GM13976 (cell line): ENCODE measurements at regions not wholly inside any gene's neighbourhood (a gene's known extent, or its start where the extent isn't known, plus 50 kb on each side); places are given as distances from the start of the nearest gene placed in this dataset.

Experiments
- DNase-seq: peaks from one replicate; pipeline ENCODE4 v3.0.0; 2012; ENCODE audit warnings: low spot score
- in situ Hi-C: fragments of 300-500 bp; cut with MboI; formaldehyde crosslinking; loops from one replicate; pipeline ENCODE4 v1.12.0; 2022; ENCODE audit warnings: low sequenced_read_pairs, mixed read lengths, inconsistent platforms; ENCODE audit not compliant: unreplicated experiment
- TF ChIP-seq, protein P1 (sequence below): IDR thresholded peaks from 2 replicates; pipeline ENCODE4 v1.5.1; 2012; ENCODE audit warnings: borderline replicate concordance, mild to moderate bottlenecking; ENCODE audit not compliant: insufficient read depth; ENCODE audit errors: extremely low read depth, missing control alignments, control extremely low read depth

GRCh38 chr6:104633125-104633524, 226.6 kb downstream of the HACE1 start:
- no peak for DNase-seq
- TF ChIP-seq, protein P1, sequence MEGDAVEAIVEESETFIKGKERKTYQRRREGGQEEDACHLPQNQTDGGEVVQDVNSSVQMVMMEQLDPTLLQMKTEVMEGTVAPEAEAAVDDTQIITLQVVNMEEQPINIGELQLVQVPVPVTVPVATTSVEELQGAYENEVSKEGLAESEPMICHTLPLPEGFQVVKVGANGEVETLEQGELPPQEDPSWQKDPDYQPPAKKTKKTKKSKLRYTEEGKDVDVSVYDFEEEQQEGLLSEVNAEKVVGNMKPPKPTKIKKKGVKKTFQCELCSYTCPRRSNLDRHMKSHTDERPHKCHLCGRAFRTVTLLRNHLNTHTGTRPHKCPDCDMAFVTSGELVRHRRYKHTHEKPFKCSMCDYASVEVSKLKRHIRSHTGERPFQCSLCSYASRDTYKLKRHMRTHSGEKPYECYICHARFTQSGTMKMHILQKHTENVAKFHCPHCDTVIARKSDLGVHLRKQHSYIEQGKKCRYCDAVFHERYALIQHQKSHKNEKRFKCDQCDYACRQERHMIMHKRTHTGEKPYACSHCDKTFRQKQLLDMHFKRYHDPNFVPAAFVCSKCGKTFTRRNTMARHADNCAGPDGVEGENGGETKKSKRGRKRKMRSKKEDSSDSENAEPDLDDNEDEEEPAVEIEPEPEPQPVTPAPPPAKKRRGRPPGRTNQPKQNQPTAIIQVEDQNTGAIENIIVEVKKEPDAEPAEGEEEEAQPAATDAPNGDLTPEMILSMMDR: no peak
- in situ Hi-C loops: no loop called here

DNA sequence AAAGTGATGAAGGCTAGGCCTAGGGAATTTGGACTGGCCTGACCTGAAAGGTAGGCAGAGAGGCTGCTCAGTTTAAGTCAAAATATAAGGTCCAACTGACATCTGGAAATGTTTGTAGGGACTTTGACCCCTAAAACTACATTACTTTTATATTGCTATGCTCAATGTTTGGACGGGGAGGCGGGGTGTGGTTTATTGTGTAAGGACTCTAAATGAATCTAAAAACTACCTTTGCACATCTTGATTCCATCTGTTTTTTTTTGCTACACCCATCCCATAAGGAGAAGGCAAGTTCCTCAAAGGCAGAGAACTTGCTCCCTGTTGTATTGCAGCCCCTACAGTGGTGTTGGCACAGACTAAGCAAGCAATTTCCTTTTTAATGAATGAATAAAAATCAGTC, 227.1 kb downstream of the HACE1 start:
- in situ Hi-C loops: no loop called here
- DNase-seq: no peak
- TF ChIP-seq, protein P1: no peak

GRCh38 chr6:104630955-104631354, 228.8 kb downstream of the HACE1 start:
- no peak for DNase-seq
- in situ Hi-C loops: no loop called here
- TF ChIP-seq, protein P1: no peak

- in situ Hi-C loops: no loop called here
- no peak for DNase-seq
- TF ChIP-seq, protein P1: no peak
These were observed 229.2 kb downstream of the HACE1 start for GRCh38 chr6:104630522-104630921.

- in situ Hi-C loops: no loop called here
- TF ChIP-seq, protein P1: no peak
- no peak for DNase-seq
These were observed 229.9 kb downstream of the HACE1 start for GRCh38 chr6:104629826-104630225.

DNA sequence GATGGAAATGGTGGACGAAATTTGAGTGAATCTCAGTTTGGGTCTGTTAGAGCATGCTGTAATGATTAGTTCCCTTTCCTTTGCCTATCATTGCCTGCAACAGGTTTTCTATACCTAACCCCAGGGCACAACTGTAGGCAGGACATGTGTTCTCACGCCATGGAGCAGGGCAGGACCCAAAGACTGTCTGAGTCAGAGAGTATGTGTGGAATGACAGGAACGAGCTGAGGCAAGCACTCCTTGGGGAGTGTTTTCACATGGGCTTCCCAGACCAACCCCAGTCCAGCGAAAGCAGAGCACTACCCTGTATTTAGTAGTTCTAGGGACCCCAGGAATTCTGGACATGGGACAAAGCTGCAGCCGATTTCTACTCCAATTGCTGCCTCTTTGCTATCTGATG, 234.2 kb downstream of the HACE1 start:
- no peak for DNase-seq
- TF ChIP-seq, protein P1: no peak
- in situ Hi-C loops: no loop called here

DNA sequence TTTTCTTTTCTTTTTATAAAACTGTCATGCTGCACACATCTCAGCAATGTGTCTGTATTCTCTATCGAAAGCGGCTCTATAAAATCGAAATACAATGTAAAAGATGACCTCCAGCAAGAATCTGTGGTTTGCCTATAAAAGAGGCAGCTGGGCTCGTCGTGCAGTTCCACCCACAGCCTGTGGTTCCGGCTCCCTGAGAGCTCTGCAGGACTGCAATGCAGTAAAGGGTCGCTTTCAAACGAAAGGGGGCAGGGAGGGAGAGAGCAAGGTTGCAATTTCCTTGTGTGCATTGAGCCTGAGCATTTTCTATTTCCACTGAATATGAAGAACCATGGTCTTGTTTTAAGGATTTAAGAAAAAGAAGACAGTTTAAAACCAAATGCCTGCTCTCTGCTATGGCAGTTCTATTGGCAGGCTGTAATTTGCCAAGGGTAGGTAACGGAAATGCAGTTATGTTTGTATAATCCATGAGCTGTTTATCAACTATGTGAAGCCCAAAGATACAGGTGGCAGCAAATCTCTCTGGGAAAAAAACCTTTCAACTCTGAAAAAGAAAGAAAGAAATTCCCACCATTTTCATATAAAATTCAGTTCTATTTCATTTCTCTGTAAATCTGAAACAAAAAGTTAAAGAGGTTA, 236.5 kb downstream of the HACE1 start:
- TF ChIP-seq, protein P1: no peak
- in situ Hi-C loops: no loop called here
- no peak for DNase-seq
